MCF 10A (cell line): ENCODE measurements at regions not wholly inside any gene's neighbourhood (a gene's known extent, or its start where the extent isn't known, plus 50 kb on each side); places are given as distances from the start of the nearest gene placed in this dataset.

Experiments
- BruUV-seq: library from RNA; stranded (reverse); fragments of 400-500 nt; replicated peaks from 2 replicates; lab custom pipeline; 2021; lab: Mats Ljungman, UMichigan
- CTCF ChIA-PET: fragments of 300-600 bp; sonication (Branson Sonifier 250); formaldehyde crosslinking; extraction: SDS; loops from one replicate; lab custom pipeline; 2021; ENCODE audit warnings: antibody characterized with exemption, inconsistent platforms; lab: Yijun Ruan, JAX
- POLR2A ChIA-PET: fragments of 300-600, 350-650 bp; sonication (Branson Sonifier 250); formaldehyde crosslinking; extraction: SDS; loops from one replicate; lab custom pipeline; 2020; ENCODE audit warnings: antibody characterized with exemption, inconsistent platforms; lab: Yijun Ruan, JAX
- DNase-seq: peaks from one replicate; pipeline ENCODE4 v3.0.0-alpha.2; 2018; ENCODE audit not compliant: unreplicated experiment
- H3K27ac Mint-ChIP-seq: one replicate; pipeline ENCODE4 v1.8.0; 2022; ENCODE audit warnings: mild to moderate bottlenecking, low read depth, mixed read lengths; ENCODE audit not compliant: unreplicated experiment
- H3K27me3 Mint-ChIP-seq: one replicate; pipeline ENCODE4 v1.8.0; 2022; ENCODE audit warnings: mixed read lengths; ENCODE audit not compliant: insufficient read depth, unreplicated experiment
- H3K36me3 Mint-ChIP-seq: one replicate; pipeline ENCODE4 v1.8.0; 2022; ENCODE audit warnings: mild to moderate bottlenecking, moderate library complexity, mixed read lengths; ENCODE audit not compliant: insufficient read depth, unreplicated experiment
- H3K4me1 Mint-ChIP-seq: one replicate; pipeline ENCODE4 v1.8.0; 2022; ENCODE audit warnings: mixed read lengths; ENCODE audit not compliant: insufficient read depth, unreplicated experiment
- H3K4me3 Mint-ChIP-seq: one replicate; pipeline ENCODE4 v1.8.0; 2022; ENCODE audit warnings: mild to moderate bottlenecking, moderate library complexity, mixed read lengths; ENCODE audit not compliant: unreplicated experiment
- H3K9me3 Mint-ChIP-seq: one replicate; pipeline ENCODE4 v1.8.0; 2022; ENCODE audit warnings: mixed read lengths; ENCODE audit not compliant: unreplicated experiment
- intact Hi-C: fragments of 100-400 bp; cut with micrococcal nuclease; formaldehyde crosslinking; loops from 2 replicates; pipeline ENCODE4 v1.14.1; 2022
- TF ChIP-seq, protein P1 (sequence below): fragments of 200-600 bp; IDR thresholded peaks from one replicate; pipeline ENCODE4 v1.8.0; 2022; ENCODE audit warnings: antibody characterized with exemption, mild to moderate bottlenecking; ENCODE audit not compliant: unreplicated experiment

DNA sequence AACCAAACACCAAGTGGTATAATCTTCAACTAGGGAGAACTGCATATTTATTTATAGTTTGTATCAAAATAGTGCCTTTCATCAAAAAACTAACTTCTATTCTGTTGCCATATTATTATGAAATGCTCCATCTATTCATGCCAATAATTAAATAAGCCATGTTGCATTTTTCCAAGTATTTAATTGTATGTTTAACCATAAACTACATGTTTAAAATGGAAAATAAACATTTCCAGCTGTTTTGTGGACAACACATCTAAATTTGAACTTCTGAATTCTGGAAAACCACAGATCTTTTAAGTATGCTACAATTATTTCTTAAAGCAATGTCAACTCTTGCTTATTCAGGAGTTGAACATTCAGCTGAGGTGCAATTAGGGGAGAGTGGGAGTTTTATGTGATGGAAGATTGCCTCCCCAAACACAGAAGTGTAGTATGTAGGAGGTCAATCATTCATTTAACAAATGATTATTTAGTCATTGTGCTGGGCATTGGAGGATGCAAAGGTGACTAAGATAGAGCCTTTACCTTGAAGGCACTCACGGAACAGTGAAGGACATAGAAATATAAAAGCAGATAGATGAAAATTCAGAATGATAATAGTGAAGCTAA is 80.7 kb upstream of the PPP1R3C start:
- CTCF ChIA-PET = interaction anchor here (0.6 to 1.5 kb wide), 2 partner anchors 19 to 20 kb away, joined by 3 read pairs; no protein-coding TSS in a partner anchor
- H3K9me3 Mint-ChIP-seq = no peaks in the 10 kb centered on the region
- intact Hi-C loops = no loop called here
- TF ChIP-seq, protein P1, sequence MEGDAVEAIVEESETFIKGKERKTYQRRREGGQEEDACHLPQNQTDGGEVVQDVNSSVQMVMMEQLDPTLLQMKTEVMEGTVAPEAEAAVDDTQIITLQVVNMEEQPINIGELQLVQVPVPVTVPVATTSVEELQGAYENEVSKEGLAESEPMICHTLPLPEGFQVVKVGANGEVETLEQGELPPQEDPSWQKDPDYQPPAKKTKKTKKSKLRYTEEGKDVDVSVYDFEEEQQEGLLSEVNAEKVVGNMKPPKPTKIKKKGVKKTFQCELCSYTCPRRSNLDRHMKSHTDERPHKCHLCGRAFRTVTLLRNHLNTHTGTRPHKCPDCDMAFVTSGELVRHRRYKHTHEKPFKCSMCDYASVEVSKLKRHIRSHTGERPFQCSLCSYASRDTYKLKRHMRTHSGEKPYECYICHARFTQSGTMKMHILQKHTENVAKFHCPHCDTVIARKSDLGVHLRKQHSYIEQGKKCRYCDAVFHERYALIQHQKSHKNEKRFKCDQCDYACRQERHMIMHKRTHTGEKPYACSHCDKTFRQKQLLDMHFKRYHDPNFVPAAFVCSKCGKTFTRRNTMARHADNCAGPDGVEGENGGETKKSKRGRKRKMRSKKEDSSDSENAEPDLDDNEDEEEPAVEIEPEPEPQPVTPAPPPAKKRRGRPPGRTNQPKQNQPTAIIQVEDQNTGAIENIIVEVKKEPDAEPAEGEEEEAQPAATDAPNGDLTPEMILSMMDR = no peak
- POLR2A ChIA-PET = no interaction called here
- no peaks in the 10 kb centered on the region for H3K36me3 Mint-ChIP-seq
- H3K27ac Mint-ChIP-seq = no peak overlapping the region
- DNase-seq = no peak
- H3K4me1 Mint-ChIP-seq = peaks cover 7% of the 10 kb centered on the region
- no peak overlapping the region for H3K4me3 Mint-ChIP-seq
- no TSS peak for BruUV-seq
- H3K27me3 Mint-ChIP-seq = peaks cover 69% of the 10 kb centered on the region

DNA sequence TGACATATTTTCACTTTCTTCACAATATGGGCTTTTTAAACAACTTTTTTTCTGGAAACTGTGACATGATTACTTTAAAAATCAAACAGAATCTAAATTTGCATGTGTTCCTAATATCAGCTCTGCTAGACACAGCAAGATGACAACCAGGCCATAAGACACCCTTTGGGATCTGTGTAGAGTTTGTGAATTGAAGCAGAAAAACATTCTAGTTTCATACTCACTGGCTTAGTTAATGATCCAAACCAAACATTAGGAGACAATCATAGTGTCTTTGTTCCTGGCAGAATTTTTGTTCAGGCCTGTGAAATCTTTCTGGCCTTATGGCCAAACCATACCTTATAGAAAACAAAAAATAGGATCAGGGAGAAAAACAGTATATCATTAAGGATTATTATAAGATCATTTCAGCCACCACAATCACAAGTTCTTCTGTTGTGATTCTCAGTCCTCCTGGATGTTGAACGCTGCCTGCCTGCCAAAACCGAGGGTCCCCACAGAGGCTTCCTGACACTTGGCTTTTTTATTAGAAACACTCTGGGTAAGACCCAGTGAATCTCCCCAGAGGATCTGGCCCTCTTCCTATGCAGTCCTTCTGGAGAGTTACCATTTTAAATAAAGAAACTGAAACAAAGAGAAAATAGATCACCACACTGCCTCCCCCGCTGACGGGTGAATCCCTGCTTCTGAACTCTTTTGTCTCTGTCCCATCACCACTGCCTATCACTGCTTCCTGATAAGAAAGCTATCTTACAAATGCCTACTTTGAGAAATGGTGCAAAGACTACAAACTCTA is 79.2 kb upstream of the PPP1R3C start:
- no peak for DNase-seq
- intact Hi-C loops = no loop called here
- CTCF ChIA-PET = interaction anchor here (1.5 kb wide), 1 partner anchor 18 kb away, joined by 3 read pairs; no protein-coding TSS in a partner anchor
- TF ChIP-seq, protein P1 = no peak
- no peak overlapping the region for H3K4me3 Mint-ChIP-seq
- H3K27me3 Mint-ChIP-seq = peaks cover 67% of the 10 kb centered on the region
- no peak overlapping the region for H3K27ac Mint-ChIP-seq
- BruUV-seq = no TSS peak
- no peaks in the 10 kb centered on the region for H3K9me3 Mint-ChIP-seq
- H3K36me3 Mint-ChIP-seq = no peaks in the 10 kb centered on the region
- POLR2A ChIA-PET = interaction anchor here (1.1 kb wide), 1 partner anchor 10 kb away, joined by 3 read pairs; no protein-coding TSS in a partner anchor
- H3K4me1 Mint-ChIP-seq = peaks cover 7% of the 10 kb centered on the region

DNA sequence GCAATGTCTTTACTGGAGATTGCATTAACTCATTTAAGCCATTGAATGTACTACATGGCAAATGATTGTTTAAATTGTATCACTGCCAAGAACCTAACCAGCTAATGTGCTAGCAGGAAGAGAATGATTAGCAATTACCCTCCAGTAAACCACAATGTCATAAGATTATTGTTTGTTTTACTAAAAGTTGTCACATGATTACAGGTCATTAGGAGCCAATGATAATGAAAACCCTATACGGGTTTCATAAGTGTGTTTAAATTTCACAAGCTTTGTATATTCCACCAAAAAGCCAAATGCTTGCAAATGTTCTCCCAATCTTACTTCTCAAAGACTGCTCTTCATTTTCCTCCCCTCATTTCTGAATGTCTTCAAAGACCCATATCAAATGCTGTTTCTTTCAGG is 76.5 kb upstream of the PPP1R3C start:
- peaks cover 65% of the 10 kb centered on the region for H3K27me3 Mint-ChIP-seq
- no TSS peak for BruUV-seq
- no peaks in the 10 kb centered on the region for H3K9me3 Mint-ChIP-seq
- DNase-seq = peak; percentile 59
- no peak overlapping the region for H3K27ac Mint-ChIP-seq
- intact Hi-C loops = no loop called here
- no peaks in the 10 kb centered on the region for H3K36me3 Mint-ChIP-seq
- H3K4me1 Mint-ChIP-seq = peaks cover 7% of the 10 kb centered on the region
- H3K4me3 Mint-ChIP-seq = no peak overlapping the region
- ChIA-PET CTCF (interaction anchor here (1.3 kb wide), 1 partner anchor 15 kb away, joined by 5 read pairs; no protein-coding TSS in a partner anchor), POLR2A (interaction anchor here (0.7 to 1.2 kb wide), 2 partner anchors 9 to 304 kb away, joined by 3 read pairs; no protein-coding TSS in a partner anchor)
- TF ChIP-seq, protein P1 = no peak

DNA sequence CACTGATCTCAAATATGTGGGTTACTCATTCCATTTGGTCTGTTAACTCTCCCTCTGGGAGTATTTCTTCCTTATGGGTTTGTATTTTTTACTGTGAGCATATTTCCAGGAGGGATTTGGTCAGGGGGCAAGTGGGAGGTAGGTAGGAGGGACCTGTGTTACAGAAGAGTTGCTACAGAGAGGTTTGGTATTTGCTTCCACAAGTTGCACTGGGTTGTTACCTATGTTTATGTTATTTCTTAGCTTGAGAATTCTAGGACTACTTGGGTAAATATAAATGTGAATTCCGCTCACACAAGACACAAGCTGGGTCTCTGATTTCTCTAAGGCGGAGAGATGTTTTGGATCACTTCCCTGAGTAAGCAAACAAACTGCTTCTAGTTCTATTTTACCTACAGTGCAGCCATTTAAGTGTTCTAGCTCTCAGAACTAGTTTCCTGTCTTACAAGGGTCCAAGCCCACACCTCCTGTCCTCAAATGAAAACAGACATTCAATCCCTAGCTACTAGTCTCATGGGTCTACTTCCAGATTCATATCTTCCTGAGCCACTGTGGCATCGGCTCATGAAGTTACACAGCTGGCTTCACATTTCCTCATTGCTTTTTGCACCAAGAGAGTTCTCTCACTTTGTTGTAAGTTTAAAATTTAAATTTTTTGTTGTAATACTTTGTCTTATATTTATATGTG is 75.4 kb upstream of the PPP1R3C start:
- CTCF ChIA-PET = interaction anchor here (0.7 to 1.3 kb wide), 4 partner anchors 14 to 99 kb away, joined by 3 to 5 read pairs (median 3); no protein-coding TSS in a partner anchor
- intact Hi-C loops = no loop called here

More for the DNA sequence above, 75.4 kb upstream of the PPP1R3C start:
- Mint-ChIP-seq H3K4me3 (no peak overlapping the region), H3K4me1 (peaks cover 7% of the 10 kb centered on the region), H3K27me3 (peaks cover 65% of the 10 kb centered on the region), H3K36me3 (no peaks in the 10 kb centered on the region), H3K27ac (no peak overlapping the region), H3K9me3 (no peaks in the 10 kb centered on the region)
- TF ChIP-seq, protein P1 = no peak
- POLR2A ChIA-PET = interaction anchor here (0.8 kb wide), 1 partner anchor 216 kb away, joined by 3 read pairs; no protein-coding TSS in a partner anchor
- DNase-seq = no peak
- BruUV-seq = no TSS peak
